Activated naive CD4-positive, alpha-beta T cell treated with anti-CD3 and anti-CD28 coated beads for 36 hours (primary cell): ENCODE measurements at regions not wholly inside any gene's neighbourhood (a gene's known extent, or its start where the extent isn't known, plus 50 kb on each side); places are given as distances from the start of the nearest gene placed in this dataset.
"Not testable (repeated sequence)": the region's sequence is repeated elsewhere in the genome, so short reads cannot be mapped to it uniquely, and the experiment has no call there.

Experiments used
- CTCF ChIA-PET: fragments of 350-600 bp; sonication (Branson Sonifier 250); formaldehyde crosslinking; loops from one replicate; lab custom pipeline; 2021; ENCODE audit warnings: antibody characterized with exemption; lab: Charles Lee
- DNase-seq: peaks from one replicate; pipeline ENCODE4 v3.0.0-alpha.2; 2020
- H3K27ac Mint-ChIP-seq: one replicate; pipeline ENCODE4 v1.8.0; 2021; ENCODE audit warnings: mild to moderate bottlenecking, mixed read lengths
- H3K27me3 Mint-ChIP-seq: one replicate; pipeline ENCODE4 v1.8.0; 2021; ENCODE audit warnings: low read depth, mixed read lengths
- H3K36me3 Mint-ChIP-seq: one replicate; pipeline ENCODE4 v1.8.0; 2021; ENCODE audit warnings: low read depth, mixed read lengths
- H3K4me1 Mint-ChIP-seq: one replicate; pipeline ENCODE4 v1.8.0; 2021; ENCODE audit warnings: low read depth, mixed read lengths
- H3K4me3 Mint-ChIP-seq: one replicate; pipeline ENCODE4 v1.8.0; 2021; ENCODE audit warnings: mild to moderate bottlenecking, moderate library complexity, mixed read lengths
- H3K9me3 Mint-ChIP-seq: one replicate; pipeline ENCODE4 v1.8.0; 2021; ENCODE audit warnings: mixed read lengths
- intact Hi-C: fragments of 100-400 bp; cut with micrococcal nuclease; formaldehyde crosslinking; loops from one replicate; pipeline ENCODE4 v1.15.1; 2023

DNA sequence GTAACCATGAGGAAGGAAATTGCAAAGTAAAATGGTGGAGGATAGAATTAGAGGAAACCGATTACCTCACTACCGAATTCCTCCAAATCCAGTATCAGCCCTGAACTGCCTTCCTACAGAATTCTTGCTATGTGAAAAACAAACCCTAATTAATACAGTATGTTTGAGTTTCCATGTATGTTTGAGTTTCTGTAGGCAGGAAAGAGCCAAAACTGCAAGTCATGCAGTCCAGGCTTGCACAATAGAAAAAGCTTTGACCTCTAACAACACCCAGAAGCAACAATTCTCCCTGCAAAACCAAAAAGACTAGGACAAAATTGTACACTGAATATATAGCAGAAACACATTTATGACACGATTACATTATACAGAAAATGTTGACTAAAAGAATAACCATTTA lies 614.8 kb downstream of the DIPK2A start:
- Mint-ChIP-seq H3K27me3 (no peaks in the 10 kb centered on the region), H3K36me3 (no peaks in the 10 kb centered on the region), H3K9me3 (peaks cover 2% of the 10 kb centered on the region), H3K4me1 (no peaks in the 10 kb centered on the region), H3K27ac (no peak overlapping the region), H3K4me3 (no peak overlapping the region)
- intact Hi-C loops = no loop called here
- CTCF ChIA-PET = no interaction called here
- no peak for DNase-seq

DNA sequence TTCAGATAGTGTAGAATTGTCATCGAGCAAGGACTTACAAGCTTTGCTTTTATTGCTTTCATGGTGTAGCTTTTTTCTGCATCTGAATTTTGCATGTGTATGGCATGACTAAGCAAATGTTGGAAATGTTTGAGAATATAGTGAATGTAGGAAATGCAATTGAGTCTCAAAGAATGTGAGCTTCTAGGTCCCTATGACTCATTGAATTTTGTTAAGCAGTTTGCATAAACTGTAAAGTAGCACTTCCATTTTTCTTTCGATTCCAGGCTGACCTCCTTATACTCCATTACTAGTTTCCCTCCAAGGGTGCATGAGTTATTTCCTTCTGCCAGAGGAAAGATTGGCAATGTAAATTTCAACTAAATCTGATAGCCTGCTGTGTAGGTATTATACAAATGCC lies 619.2 kb downstream of the DIPK2A start:
- CTCF ChIA-PET = no interaction called here
- intact Hi-C loops = no loop called here

DNA sequence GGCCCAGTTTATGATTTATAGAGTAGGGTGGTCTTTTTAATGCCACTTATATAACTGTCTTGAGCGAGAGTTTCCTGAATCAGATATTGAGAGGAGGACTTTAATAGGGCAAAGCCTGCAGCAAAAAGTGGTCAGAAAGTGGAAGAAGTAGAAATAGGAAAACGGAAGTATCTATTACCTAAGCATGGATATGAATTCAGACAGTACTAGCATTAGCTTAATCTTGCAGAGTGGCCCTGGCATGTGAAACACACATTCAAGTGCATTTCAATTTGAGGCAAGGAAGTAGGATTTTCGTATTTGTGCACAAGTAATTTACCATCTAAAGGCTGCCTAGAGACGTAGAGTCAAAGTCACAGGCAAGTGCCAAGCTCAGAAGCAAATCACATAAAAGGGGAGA lies 622.3 kb downstream of the DIPK2A start:
- no peak overlapping the region for H3K4me3 Mint-ChIP-seq
- intact Hi-C loops = no loop called here
- CTCF ChIA-PET = no interaction called here
- no peak for DNase-seq
- H3K9me3 Mint-ChIP-seq = peaks cover 9% of the 10 kb centered on the region
- H3K4me1 Mint-ChIP-seq = no peaks in the 10 kb centered on the region
- no peaks in the 10 kb centered on the region for H3K36me3 Mint-ChIP-seq
- no peak overlapping the region for H3K27ac Mint-ChIP-seq
- H3K27me3 Mint-ChIP-seq = peaks cover 2% of the 10 kb centered on the region

More for the DNA sequence above, 619.2 kb downstream of the DIPK2A start:
- no peak overlapping the region for H3K27ac Mint-ChIP-seq
- no peak for DNase-seq
- H3K4me3 Mint-ChIP-seq = no peak overlapping the region
- H3K36me3 Mint-ChIP-seq = no peaks in the 10 kb centered on the region
- H3K4me1 Mint-ChIP-seq = no peaks in the 10 kb centered on the region
- no peaks in the 10 kb centered on the region for H3K27me3 Mint-ChIP-seq
- no peaks in the 10 kb centered on the region for H3K9me3 Mint-ChIP-seq

DNA sequence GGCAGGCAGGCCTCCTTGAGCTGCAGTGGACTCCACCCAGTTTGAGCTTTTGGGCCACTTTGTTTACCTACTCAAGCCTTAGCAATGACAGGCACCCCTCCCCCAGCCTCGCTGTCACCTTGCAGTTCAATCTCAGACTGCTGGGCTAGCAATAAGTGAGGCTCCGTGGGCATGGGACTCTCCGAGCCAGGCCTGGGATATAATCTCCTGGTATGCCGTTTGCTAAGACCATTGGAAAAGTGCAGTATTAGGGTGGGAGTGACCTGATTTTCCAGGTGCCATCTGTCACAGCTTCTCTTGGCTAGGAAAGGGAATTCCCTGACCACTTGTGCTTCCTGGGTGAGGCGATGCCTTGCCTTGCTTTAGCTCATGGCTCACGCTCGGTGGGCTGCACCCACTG lies 648.6 kb downstream of the DIPK2A start:
- H3K4me3 Mint-ChIP-seq, H3K27ac Mint-ChIP-seq, H3K4me1 Mint-ChIP-seq, intact Hi-C loops, CTCF ChIA-PET, DNase-seq, H3K27me3 Mint-ChIP-seq, H3K36me3 Mint-ChIP-seq: not testable (repeated sequence)
- peaks cover 15% of the 10 kb centered on the region for H3K9me3 Mint-ChIP-seq

DNA sequence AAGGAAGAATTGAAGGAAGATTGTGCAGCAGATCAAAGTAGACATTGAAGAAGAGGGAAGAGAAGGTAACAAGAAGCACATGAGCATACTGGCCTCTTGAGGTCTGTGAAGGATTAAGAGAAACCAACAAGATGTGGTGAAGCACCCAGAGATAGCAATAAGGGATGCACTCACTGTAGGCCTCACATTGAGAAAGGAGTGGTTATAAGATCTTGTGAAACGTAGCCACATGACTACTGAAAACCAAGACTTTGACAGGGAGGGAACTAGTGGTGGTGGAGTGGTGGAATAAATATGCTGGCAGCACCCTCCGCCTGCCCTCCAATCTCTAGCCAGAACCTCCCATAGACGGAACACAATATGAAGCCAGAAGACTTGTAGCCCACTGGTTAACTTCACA lies 651.2 kb downstream of the DIPK2A start:
- no peaks in the 10 kb centered on the region for H3K27me3 Mint-ChIP-seq
- no peaks in the 10 kb centered on the region for H3K4me1 Mint-ChIP-seq
- no peaks in the 10 kb centered on the region for H3K36me3 Mint-ChIP-seq
- peaks cover 5% of the 10 kb centered on the region for H3K9me3 Mint-ChIP-seq
- no peak overlapping the region for H3K27ac Mint-ChIP-seq
- CTCF ChIA-PET = no interaction called here
- no peak overlapping the region for H3K4me3 Mint-ChIP-seq
- intact Hi-C loops = no loop called here
- no peak for DNase-seq

DNA sequence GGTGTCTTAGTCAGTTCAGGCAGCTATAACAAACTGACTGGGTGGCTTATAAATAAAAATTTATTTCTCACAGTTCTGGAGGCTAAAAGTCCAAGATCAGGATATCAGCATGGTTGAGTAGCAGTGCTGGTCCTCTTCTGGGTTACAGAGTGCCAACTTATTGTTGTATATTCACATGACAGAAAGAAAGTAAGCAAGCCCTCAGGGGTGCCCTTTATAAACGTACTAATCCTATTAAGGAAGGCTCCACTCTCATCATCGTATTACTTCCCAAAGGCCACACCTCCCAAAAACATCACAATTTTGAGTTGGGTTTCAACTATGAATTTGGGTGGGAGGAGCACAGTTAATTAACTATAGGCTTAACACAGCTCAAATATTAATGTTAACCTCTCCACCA lies 653.0 kb downstream of the DIPK2A start:
- H3K9me3 Mint-ChIP-seq = no peaks in the 10 kb centered on the region
- H3K4me1 Mint-ChIP-seq = no peaks in the 10 kb centered on the region
- intact Hi-C loops = no loop called here
- no peaks in the 10 kb centered on the region for H3K27me3 Mint-ChIP-seq
- H3K4me3 Mint-ChIP-seq = no peak overlapping the region
- CTCF ChIA-PET = no interaction called here
- DNase-seq = no peak
- H3K36me3 Mint-ChIP-seq = no peaks in the 10 kb centered on the region
- H3K27ac Mint-ChIP-seq = no peak overlapping the region

DNA sequence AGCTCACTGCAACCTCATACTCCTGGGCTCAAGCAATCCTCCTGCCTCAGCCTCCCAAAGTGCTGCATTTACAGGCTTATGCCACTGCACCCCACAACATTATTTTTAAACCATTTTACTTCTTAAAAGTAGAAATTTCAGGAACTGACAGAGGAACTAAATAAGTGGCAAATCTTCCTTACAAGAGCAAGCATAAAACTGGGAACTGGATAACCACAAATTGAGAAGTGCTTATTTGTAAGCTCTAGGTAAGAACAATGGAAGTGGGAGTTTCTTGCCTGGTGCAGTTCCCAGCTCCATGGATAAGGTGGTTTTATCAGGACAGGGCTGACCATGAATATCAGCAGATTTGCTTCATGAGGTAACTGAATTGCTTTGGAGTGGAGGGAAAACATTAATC lies 655.2 kb downstream of the DIPK2A start:
- Mint-ChIP-seq H3K9me3 (no peaks in the 10 kb centered on the region), H3K27me3 (no peaks in the 10 kb centered on the region), H3K4me1 (no peaks in the 10 kb centered on the region), H3K4me3 (no peak overlapping the region), H3K27ac (no peak overlapping the region), H3K36me3 (no peaks in the 10 kb centered on the region)
- DNase-seq = no peak
- CTCF ChIA-PET = no interaction called here
- intact Hi-C loops = no loop called here

DNA sequence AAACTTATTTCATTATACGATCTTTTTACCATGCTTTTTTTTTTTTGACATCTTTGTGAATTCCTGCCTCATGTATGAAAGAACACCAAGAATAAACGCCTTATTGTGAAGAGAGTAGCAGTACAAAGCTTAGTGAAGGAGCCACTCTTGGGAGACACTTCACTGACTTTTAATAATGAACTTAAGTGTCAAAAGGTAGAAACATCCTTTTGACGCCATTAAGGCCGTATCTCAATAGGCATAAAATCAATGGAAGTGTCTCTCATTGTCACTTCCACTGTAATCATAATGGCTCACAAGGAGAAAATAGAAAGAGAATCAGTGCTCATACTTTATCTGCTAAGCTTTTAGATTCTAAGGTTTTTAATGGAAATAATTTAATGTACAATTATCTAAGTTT lies 657.8 kb downstream of the DIPK2A start:
- CTCF ChIA-PET = no interaction called here
- DNase-seq = no peak
- Mint-ChIP-seq H3K36me3 (no peaks in the 10 kb centered on the region), H3K27ac (no peak overlapping the region), H3K4me3 (no peak overlapping the region), H3K4me1 (no peaks in the 10 kb centered on the region), H3K27me3 (no peaks in the 10 kb centered on the region), H3K9me3 (peaks cover 7% of the 10 kb centered on the region)
- intact Hi-C loops = no loop called here

DNA sequence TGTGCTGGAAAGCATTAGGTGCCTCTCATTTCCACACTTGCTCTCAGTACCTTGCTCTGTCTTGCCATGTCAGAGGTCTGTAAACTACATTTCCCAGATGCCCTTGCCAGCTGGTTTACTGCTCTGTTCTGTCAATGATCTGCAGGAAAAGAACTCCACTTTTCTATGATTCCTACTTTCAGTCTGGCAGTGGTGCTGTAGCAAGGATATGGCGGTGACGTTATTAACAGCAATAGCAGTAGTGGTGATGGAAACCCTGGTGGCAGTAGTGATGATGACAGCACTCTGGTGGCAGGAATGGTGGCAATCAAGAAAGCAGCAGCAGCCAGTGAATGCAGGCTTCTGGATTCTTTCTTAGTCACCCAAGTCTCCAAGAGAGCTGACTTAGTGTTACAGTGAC lies 665.2 kb downstream of the DIPK2A start:
- Mint-ChIP-seq H3K4me1 (no peaks in the 10 kb centered on the region), H3K27me3 (no peaks in the 10 kb centered on the region), H3K9me3 (peaks cover 8% of the 10 kb centered on the region), H3K4me3 (no peak overlapping the region), H3K36me3 (no peaks in the 10 kb centered on the region), H3K27ac (no peak overlapping the region)
- intact Hi-C loops = no loop called here
- CTCF ChIA-PET = interaction anchor here (0.6 kb wide), 1 partner anchor 129 kb away, joined by 3 read pairs; no protein-coding TSS in a partner anchor
- no peak for DNase-seq

DNA sequence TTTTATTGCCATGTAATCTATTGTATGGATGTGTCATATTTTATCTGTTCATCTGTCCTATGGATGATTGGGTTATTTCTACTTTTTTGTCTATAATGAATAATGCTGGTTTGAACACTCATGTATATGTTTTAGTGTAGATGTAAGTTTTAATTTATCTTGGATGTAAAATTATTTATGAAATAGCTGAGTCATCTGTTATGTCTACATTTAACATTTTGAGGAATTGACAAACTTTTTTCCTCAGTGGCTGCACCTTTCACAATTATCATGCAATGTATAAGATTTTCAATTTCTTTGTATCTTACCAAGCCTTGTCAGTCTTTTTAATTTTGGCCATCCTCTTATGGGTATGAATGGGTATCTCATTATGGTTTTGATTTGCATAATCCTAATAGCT lies 666.4 kb downstream of the DIPK2A start:
- DNase-seq = no peak
- Mint-ChIP-seq H3K4me3 (no peak overlapping the region), H3K36me3 (no peaks in the 10 kb centered on the region), H3K9me3 (peaks cover 5% of the 10 kb centered on the region), H3K4me1 (no peaks in the 10 kb centered on the region), H3K27ac (no peak overlapping the region), H3K27me3 (no peaks in the 10 kb centered on the region)
- intact Hi-C loops = no loop called here
- CTCF ChIA-PET = interaction anchor here (0.7 kb wide), 1 partner anchor 23 kb away, joined by 3 read pairs; no protein-coding TSS in a partner anchor

DNA sequence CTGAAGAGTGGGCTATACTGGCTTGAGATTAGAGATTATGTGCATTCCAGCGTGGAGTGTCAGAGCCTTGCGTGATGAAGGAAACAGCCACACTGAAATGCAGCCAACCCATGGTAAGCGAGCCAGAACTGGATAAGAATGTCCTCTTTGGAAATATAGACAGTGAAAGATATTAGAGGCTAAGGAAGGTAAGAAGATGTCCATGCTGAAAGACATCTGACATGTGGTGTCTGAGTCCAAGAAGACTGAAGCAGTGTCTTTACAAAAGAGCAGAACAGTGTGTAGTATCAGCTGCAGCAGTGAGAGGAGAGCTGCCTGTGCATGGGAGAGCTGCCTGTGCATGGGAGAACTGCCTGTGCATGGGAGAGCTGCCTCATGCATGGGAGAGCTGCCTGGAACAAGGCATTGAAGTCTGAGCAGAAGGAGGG lies 672.2 kb downstream of the DIPK2A start:
- CTCF ChIA-PET = no interaction called here
- no peaks in the 10 kb centered on the region for H3K27me3 Mint-ChIP-seq
- intact Hi-C loops = no loop called here
- no peak overlapping the region for H3K27ac Mint-ChIP-seq
- no peaks in the 10 kb centered on the region for H3K4me1 Mint-ChIP-seq
- no peaks in the 10 kb centered on the region for H3K36me3 Mint-ChIP-seq
- peaks cover 1% of the 10 kb centered on the region for H3K9me3 Mint-ChIP-seq
- no peak for DNase-seq
- H3K4me3 Mint-ChIP-seq = no peak overlapping the region

DNA sequence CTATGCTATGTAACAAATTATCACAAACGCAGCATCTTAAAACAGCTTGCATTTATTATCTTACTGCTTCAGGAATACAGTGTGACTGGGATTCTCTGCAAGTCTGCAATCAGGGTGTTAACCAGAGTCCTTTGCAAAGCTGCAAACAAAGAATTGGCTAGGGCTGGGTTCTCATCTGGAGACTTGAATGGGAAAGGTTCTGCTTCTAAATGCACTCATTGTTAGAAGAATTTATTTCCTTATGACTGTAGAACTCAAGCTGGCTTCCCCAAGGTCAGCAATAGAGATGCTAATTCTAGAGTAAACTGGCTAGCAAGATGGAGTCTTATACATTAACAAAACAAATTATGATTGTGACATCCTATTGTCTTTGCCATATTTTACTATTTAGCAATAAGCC lies 673.7 kb downstream of the DIPK2A start:
- intact Hi-C loops = no loop called here
- H3K9me3 Mint-ChIP-seq = no peaks in the 10 kb centered on the region
- CTCF ChIA-PET = no interaction called here
- no peaks in the 10 kb centered on the region for H3K36me3 Mint-ChIP-seq
- no peaks in the 10 kb centered on the region for H3K4me1 Mint-ChIP-seq
- DNase-seq = no peak
- H3K27ac Mint-ChIP-seq = no peak overlapping the region
- H3K4me3 Mint-ChIP-seq = no peak overlapping the region
- no peaks in the 10 kb centered on the region for H3K27me3 Mint-ChIP-seq

DNA sequence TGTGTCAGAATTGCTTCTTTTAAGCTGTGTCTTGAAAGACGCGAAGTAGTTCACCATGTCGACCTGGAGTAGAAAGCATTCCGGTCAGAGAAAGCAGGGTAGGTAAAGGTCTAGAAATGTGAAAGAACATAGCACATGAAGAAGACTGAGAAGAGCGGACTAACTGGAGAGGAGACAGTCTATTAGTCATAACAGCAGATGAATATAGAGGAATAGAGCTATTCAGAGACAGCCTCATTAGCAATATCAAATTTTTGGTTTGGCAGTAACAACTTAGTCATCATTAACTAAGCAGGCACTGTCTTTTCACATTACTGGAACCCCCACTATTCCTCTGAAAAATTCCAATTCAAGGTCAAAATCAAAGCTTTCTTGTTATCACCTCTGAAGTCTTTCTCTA lies 678.8 kb downstream of the DIPK2A start:
- Mint-ChIP-seq H3K4me3 (no peak overlapping the region), H3K27ac (no peak overlapping the region), H3K36me3 (no peaks in the 10 kb centered on the region), H3K4me1 (no peaks in the 10 kb centered on the region), H3K27me3 (no peaks in the 10 kb centered on the region), H3K9me3 (no peaks in the 10 kb centered on the region)
- CTCF ChIA-PET = no interaction called here
- intact Hi-C loops = no loop called here
- no peak for DNase-seq

DNA sequence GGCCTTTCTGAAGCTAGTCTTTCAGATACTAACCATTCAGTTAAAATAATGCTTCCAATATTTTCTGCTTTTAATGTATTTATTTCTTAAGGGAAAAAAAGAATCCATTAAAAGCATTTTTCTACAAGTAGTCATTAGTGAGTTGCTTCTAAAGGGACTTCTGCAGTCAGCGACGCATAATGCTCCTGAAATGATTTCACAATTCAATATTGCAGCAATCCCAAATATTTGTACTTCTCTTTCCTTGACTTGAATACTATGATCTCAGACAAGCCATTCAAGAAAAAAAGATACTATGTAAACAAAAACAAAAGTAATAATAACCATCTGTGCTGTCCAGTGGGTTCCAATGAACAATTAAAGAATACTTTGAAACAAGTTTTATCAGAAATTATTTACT lies 681.0 kb downstream of the DIPK2A start:
- no peak overlapping the region for H3K4me3 Mint-ChIP-seq
- no peak for DNase-seq
- H3K4me1 Mint-ChIP-seq = no peaks in the 10 kb centered on the region
- intact Hi-C loops = no loop called here
- CTCF ChIA-PET = no interaction called here
- H3K9me3 Mint-ChIP-seq = no peaks in the 10 kb centered on the region
- H3K36me3 Mint-ChIP-seq = no peaks in the 10 kb centered on the region
- no peaks in the 10 kb centered on the region for H3K27me3 Mint-ChIP-seq
- H3K27ac Mint-ChIP-seq = no peak overlapping the region
